HG02943 (cell line): ENCODE measurements at regions not wholly inside any gene's neighbourhood (a gene's known extent, or its start where the extent isn't known, plus 50 kb on each side); places are given as distances from the start of the nearest gene placed in this dataset.

Experiments
- ATAC-seq: cut with Tn5 transposase; IDR thresholded peaks from one replicate; pipeline ENCODE4 v1.9.1; 2021; ENCODE audit warnings: mild to moderate bottlenecking, low read depth, moderate library complexity; ENCODE audit not compliant: unreplicated experiment

DNA sequence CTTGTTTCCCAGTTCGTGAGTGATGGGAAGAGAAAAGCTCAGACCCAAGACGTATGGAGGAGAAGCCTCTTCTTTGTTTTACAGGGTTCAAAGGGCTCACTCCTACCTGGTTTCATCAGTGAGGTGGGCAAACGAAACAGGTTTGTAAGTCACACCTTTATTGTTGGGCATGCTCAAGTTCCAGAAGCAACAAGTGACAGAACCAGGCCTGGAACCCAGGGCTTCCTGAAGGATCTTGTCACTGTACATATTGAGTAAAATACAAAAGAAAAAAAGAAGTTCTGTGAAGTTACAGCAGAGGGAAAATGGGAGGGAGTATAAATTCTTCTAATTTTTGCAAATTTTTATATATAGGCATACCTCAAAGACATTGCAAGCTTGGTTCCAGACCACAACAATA, 320.9 kb upstream of the PROX1 start:
- no peak for ATAC-seq

GRCh38 chr1:213669512-213669911, 318.3 kb upstream of the PROX1 start:
- ATAC-seq: no peak

DNA sequence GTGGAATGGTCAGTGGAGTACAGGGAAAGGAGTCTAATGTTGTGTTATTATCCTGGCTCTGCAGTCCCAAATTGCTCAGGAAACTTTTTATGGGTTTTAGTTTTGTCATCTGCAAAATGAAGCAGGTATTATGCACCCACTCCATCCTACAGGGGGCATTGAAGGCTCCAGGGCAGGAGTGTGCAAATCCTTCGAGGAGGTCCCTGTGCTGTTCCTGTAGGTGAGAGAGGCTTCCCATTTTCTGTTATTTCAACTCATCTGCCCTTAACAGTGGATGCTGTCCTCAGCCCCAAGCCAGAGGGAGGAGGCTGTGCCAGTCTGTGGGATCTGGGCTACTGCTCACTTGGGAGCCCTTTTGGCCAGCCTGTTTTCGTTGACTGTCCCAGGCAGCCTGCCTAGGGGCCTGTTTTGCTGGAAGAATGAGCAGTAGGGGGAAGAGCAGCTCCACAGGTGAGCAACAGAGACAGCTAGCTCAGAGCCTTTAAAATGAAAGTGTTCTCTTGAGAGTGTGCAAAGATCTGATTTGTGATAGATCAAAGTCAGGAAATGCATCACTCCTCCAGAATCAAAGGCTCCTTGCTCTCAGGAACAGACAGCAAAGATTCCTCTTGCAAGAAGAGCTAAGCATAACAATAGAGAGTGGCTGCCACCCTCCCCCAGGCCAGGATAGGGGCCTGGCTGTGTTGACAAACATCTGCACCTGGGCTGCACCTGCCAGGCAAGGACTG, 317.6 kb upstream of the PROX1 start:
- ATAC-seq: no peak

- ATAC-seq: no peak
Measured at GRCh38 chr1:213670692-213671023, 317.1 kb upstream of the PROX1 start.

DNA sequence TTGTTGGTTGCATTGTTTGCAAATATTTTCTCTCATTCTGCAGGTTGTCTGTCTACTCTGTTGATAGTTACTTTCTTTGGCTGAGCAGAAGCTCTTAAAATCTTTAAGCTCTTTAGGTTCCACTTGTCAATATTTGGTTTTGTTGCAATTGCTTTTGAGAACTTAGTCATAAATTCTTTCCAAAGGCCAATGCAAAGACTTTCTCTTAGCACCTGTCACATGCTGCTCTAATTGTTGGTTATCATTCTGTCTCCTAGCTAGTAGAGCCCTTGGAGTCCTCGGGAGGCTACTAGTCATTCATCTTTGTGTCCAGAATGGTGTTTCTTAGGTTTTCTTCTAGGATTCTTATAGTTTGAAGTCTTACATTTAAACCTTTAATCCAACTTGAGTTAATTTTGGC, 312.7 kb upstream of the PROX1 start:
- ATAC-seq: no peak

DNA sequence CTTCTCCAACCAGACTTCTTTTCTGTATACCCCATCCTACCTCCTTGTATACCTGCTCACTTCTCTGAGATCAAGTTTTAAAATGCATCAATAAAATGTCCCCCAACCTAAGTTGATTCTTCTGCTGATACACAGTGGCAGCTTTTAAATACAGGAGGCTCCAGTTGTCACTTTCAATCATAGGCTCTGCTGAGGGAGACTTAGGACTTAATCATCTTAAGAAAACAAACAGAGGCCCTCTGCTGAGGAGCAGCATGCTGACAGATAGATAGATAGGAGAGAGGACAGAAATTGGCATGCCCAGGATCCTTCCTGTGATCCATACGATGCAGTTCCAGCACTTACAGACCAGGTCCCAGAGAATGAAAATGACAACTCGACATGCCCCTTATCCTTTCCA, 311.0 kb upstream of the PROX1 start:
- ATAC-seq: no peak

GRCh38 chr1:213678348-213678747, 309.4 kb upstream of the PROX1 start:
- no peak for ATAC-seq

- ATAC-seq: no peak
Measured at GRCh38 chr1:213678753-213679152, 309.0 kb upstream of the PROX1 start.

- no peak for ATAC-seq
Measured at GRCh38 chr1:213679153-213679552, 308.6 kb upstream of the PROX1 start.

GRCh38 chr1:213680677-213681325, 307.0 kb upstream of the PROX1 start:
- ATAC-seq: no peak

DNA sequence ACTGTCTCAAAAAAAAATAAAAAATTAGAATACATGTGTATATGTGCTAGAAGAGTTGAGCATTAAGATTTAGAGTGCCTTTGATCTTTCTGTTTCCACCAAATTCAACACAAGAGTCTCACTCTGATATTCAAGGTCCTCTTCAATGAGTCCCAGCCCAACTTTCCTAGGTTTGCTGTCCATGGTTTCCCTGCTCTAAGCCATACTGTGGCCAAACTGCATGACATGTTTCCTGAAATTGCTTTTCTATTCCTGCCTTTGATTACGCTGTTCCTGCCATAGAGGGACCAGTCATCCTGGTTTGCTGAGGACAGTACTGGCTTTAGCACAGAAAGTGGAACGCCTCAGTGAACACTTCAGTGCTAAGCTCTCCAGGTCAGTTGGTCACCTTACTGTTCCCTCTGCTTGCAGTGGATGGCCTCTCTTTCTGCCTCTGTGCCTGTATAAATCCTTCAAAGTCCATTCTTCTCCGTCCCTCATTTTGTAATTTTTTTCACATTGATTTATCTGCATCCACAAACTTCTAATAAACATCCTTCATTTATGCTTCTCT, 305.9 kb upstream of the PROX1 start:
- no peak for ATAC-seq

DNA sequence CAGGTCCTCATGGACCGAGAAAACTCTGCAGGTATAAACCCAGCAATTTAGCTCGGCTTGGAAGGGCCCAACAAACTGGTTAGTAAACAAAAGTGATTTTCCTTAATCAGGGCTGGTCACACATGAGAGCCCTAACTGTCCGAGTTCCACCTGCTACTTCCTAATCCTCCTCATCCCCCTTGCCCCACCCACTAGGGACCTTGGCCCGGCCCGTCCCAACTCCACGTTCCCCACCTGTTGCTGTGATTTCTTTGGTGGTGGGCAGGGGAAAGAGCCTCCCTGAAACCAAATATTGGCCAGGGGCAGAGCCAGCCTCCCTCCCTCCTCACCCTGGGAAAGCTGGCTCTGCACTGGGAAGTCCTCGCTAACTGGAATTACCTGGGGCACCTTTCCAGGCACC, 304.2 kb upstream of the PROX1 start:
- no peak for ATAC-seq

GRCh38 chr1:213684454-213684853, 303.3 kb upstream of the PROX1 start:
- no peak for ATAC-seq

DNA sequence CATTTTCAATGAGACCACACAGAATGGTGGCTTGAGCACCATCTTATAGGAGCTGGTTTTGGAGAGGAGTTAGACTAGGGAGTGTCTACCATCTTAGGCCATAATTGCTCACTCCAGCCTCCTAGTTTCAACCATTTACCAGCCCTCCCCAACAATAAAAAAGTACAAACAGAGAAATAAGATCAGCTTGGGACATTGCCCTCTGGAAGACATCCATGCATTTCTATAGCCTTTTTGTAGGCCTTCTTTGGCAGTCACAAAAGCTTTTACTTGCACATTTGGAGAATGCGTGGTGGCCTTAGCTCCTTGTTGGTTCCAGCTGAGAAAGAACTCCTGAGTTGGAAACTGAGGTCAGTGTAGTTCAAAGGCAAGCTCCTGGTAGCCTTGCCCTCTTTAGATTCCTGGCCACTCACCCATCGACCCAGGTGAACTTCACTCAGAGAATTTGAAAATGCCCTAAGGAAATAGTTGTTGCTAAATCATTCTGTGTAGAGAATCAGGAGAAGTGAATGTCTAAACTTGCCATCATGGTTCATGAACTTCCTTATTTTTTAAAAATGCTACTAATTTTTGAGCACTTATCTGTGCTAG, 301.7 kb upstream of the PROX1 start:
- no peak for ATAC-seq

- no peak for ATAC-seq
Measured at GRCh38 chr1:213686983-213687382, 300.8 kb upstream of the PROX1 start.

DNA sequence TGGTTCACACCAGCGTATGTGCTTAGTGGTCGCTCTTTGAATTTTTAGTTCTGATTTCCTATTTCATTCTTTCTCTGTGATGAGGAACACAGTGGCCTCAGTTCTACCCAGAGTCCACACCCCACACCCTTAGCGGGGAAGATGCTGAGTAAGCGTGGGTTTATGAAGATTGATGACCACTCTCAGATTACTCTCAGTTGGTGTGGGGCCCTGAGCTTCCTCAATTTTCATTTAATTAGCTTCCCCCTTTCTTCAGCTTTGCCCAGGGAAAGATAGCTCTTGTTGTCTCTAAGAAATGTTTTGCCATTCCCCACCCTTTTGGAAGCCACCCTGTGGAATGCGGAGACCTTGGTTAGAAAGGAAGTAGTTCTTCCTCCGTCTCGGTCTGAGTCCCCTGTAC, 299.9 kb upstream of the PROX1 start:
- no peak for ATAC-seq

GRCh38 chr1:213688655-213689054, 299.1 kb upstream of the PROX1 start:
- ATAC-seq: no peak

DNA sequence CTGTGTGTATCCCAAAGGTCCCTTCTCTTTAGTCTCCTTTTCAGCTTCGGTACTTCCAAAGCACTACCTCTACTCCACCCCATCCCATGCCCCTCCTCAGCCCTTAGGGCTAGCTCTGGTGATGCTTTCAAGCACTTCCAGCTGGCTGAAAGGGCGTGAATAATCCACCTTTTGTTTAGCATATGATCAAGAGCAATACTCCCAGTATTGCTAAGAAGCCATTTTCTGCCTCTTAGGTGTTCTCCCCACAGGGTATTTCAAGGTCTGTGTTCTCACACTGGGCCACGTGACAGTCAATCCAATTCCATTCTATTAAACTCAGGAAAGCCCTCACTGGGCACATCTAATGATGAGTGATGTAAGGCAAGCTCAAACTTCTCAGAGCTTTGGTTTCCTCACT, 298.5 kb upstream of the PROX1 start:
- ATAC-seq: no peak

- ATAC-seq: no peak
Measured at GRCh38 chr1:213690341-213690917, 297.3 kb upstream of the PROX1 start.

DNA sequence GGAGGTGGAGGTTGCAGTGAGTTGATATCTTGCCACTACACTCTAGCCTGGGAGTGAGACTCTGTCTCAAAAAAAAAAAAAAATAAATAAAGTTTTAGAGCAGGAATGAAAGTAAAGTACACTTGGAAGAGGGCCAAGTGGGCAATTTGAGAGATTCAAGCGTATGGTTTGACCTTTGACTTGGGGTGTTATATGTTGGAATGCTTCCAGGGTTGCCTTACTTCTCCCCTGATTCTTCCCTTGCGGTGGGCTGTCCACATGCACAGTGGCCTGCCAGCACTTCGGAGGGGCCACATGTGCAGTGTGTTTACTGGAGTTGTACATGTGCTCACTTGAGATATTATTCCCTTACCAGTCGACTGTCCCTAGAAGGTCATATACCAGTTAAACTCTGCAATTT, 295.5 kb upstream of the PROX1 start:
- ATAC-seq: no peak

- no peak for ATAC-seq
Measured at GRCh38 chr1:213693864-213694263, 293.9 kb upstream of the PROX1 start.
